Breast epithelium (tissue), 3 donors: ENCODE measurements at regions not wholly inside any gene's neighbourhood (a gene's known extent, or its start where the extent isn't known, plus 50 kb on each side); places are given as distances from the start of the nearest gene placed in this dataset.

ENCODE experiments used
- CTCF ChIP-seq, 3 donors: fragments of 450-650 bp; IDR thresholded peaks; one replicate each; pipeline ENCODE4 v1.5.1; 2016 to 2017; ENCODE audit warnings: antibody characterized with exemption in 3 of 3, mild to moderate bottlenecking in 3 of 3, moderate library complexity in 3 of 3
- POLR2A ChIP-seq: fragments of 450-650 bp; IDR thresholded peaks from one replicate; pipeline ENCODE4 v1.6.1; 2016; ENCODE audit warnings: antibody characterized with exemption, mild to moderate bottlenecking, moderate library complexity

GRCh38 chr5:124034963-124035362 is 523.0 kb downstream of the CSNK1G3 start:
- TF ChIP-seq CTCF (IDR thresholded peaks at IDR 0.05) (no peak), POLR2A (no peak)
